ENCODE measurements at regions not wholly inside any gene's neighbourhood (a gene's known extent, or its start where the extent isn't known, plus 50 kb on each side); places are given as distances from the start of the nearest gene placed in this dataset.

DNA sequence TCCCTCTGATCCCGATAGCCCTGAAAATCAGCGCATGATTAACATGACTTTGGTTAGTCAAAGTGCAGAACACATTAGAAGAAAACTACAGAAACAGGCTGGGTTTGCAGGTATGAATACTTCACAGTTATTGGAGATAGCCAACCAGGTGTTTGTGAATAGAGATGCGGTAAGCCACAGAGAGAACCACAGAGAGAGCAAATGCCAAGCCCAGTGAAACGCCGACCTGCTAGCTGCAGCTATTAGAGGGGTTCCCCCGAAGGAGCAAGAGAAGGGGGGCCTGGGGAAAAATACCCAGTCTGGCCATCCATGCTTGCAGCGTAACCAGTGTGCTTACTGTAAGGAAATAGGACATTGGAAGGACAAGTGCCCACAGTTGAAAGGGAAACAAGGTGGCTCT, 523.9 kb upstream of the CNTN3 start:
- no peak for TF ChIP-seq YY1 (IDR thresholded peaks at IDR 0.05; ENCODE audit: insufficient read depth, insufficient read length)
- TF ChIP-seq SUZ12 (IDR thresholded peaks at IDR 0.05; ENCODE audit: extremely low read depth, insufficient read depth, insufficient read length): no peak
- no peak for TF ChIP-seq ZNF274 (IDR thresholded peaks at IDR 0.05; ENCODE audit: low read depth, low read length)

Measured in NT2/D1 (cell line).